Dendritic cell treated with granulocyte-macrophage colony-stimulating factor and Interleukin-4, amounts not matched to agents 40 ng/mL and 50 ng/mL, for 4 days (primary cell): ENCODE measurements at regions not wholly inside any gene's neighbourhood (a gene's known extent, or its start where the extent isn't known, plus 50 kb on each side); places are given as distances from the start of the nearest gene placed in this dataset.
A peak's percentile ranks its signal among the peaks of the same experiment; 100 is the strongest.

Source experiments
- H3K27ac Mint-ChIP-seq: one replicate; pipeline ENCODE4 v1.8.0; 2022; ENCODE audit warnings: mild to moderate bottlenecking, mixed read lengths
- H3K27me3 Mint-ChIP-seq: one replicate; pipeline ENCODE4 v1.8.0; 2022; ENCODE audit warnings: mild to moderate bottlenecking, mixed read lengths
- H3K36me3 Mint-ChIP-seq: one replicate; pipeline ENCODE4 v1.8.0; 2022; ENCODE audit warnings: low read depth, mixed read lengths
- H3K4me1 Mint-ChIP-seq: one replicate; pipeline ENCODE4 v1.8.0; 2022; ENCODE audit warnings: low read depth, mixed read lengths
- H3K4me3 Mint-ChIP-seq: one replicate; pipeline ENCODE4 v1.8.0; 2022; ENCODE audit warnings: mild to moderate bottlenecking, moderate library complexity, mixed read lengths
- H3K9me3 Mint-ChIP-seq: one replicate; pipeline ENCODE4 v1.8.0; 2022; ENCODE audit warnings: mixed read lengths
- intact Hi-C: fragments of 100-400 bp; cut with micrococcal nuclease; formaldehyde crosslinking; loops from one replicate; pipeline ENCODE4 v1.15.0; 2022

GRCh38 chr9:99681113-99681512 is 140.6 kb upstream of the NR4A3 start:
- no peak overlapping the region for H3K4me3 Mint-ChIP-seq
- H3K9me3 Mint-ChIP-seq = peaks cover 32% of the 10 kb centered on the region
- no peaks in the 10 kb centered on the region for H3K27me3 Mint-ChIP-seq
- intact Hi-C loops = no loop called here
- H3K36me3 Mint-ChIP-seq = peaks cover 6% of the 10 kb centered on the region
- H3K27ac Mint-ChIP-seq = no peak overlapping the region
- H3K4me1 Mint-ChIP-seq = peaks cover 27% of the 10 kb centered on the region

GRCh38 chr9:99682378-99682777 is 139.3 kb upstream of the NR4A3 start:
- peak overlapping the region; percentile 50 for H3K27ac Mint-ChIP-seq
- peaks cover 27% of the 10 kb centered on the region for H3K4me1 Mint-ChIP-seq
- intact Hi-C loops = no loop called here

GRCh38 chr9:99682870-99683269 is 138.8 kb upstream of the NR4A3 start:
- Mint-ChIP-seq H3K4me3 (no peak overlapping the region), H3K27me3 (no peaks in the 10 kb centered on the region), H3K27ac (peak overlapping the region; percentile 50), H3K9me3 (peaks cover 29% of the 10 kb centered on the region), H3K4me1 (peaks cover 27% of the 10 kb centered on the region), H3K36me3 (peaks cover 6% of the 10 kb centered on the region)
- intact Hi-C loops = no loop called here

More at GRCh38 chr9:99682378-99682777, 139.3 kb upstream of the NR4A3 start:
- peaks cover 6% of the 10 kb centered on the region for H3K36me3 Mint-ChIP-seq
- H3K27me3 Mint-ChIP-seq = no peaks in the 10 kb centered on the region
- peaks cover 29% of the 10 kb centered on the region for H3K9me3 Mint-ChIP-seq
- H3K4me3 Mint-ChIP-seq = no peak overlapping the region

- Mint-ChIP-seq H3K4me3 (no peak overlapping the region), H3K27me3 (peaks cover 4% of the 10 kb centered on the region), H3K9me3 (no peaks in the 10 kb centered on the region), H3K36me3 (no peaks in the 10 kb centered on the region), H3K4me1 (no peaks in the 10 kb centered on the region), H3K27ac (no peak overlapping the region)
- intact Hi-C loops = no loop called here
Measured at GRCh38 chr9:99690573-99690972, 131.1 kb upstream of the NR4A3 start.

- Mint-ChIP-seq H3K4me3 (no peak overlapping the region), H3K27ac (no peak overlapping the region), H3K27me3 (peaks cover 4% of the 10 kb centered on the region), H3K9me3 (no peaks in the 10 kb centered on the region), H3K36me3 (no peaks in the 10 kb centered on the region), H3K4me1 (no peaks in the 10 kb centered on the region)
- intact Hi-C loops = no loop called here
Measured at GRCh38 chr9:99693888-99694287, 127.8 kb upstream of the NR4A3 start.

GRCh38 chr9:99694393-99694792 is 127.3 kb upstream of the NR4A3 start:
- Mint-ChIP-seq H3K4me3 (no peak overlapping the region), H3K36me3 (no peaks in the 10 kb centered on the region), H3K27ac (no peak overlapping the region)

GRCh38 chr9:99699396-99699795 is 122.3 kb upstream of the NR4A3 start:
- no peak overlapping the region for H3K4me3 Mint-ChIP-seq
- intact Hi-C loops = no loop called here
- no peaks in the 10 kb centered on the region for H3K27me3 Mint-ChIP-seq

More at GRCh38 chr9:99694393-99694792, 127.3 kb upstream of the NR4A3 start:
- intact Hi-C loops = no loop called here
- Mint-ChIP-seq H3K27me3 (peaks cover 4% of the 10 kb centered on the region), H3K4me1 (no peaks in the 10 kb centered on the region), H3K9me3 (no peaks in the 10 kb centered on the region)

GRCh38 chr9:99712214-99712613 is 109.5 kb upstream of the NR4A3 start:
- intact Hi-C loops = no loop called here
- Mint-ChIP-seq H3K9me3 (no peaks in the 10 kb centered on the region), H3K27me3 (no peaks in the 10 kb centered on the region), H3K36me3 (no peaks in the 10 kb centered on the region), H3K4me3 (no peak overlapping the region), H3K27ac (no peak overlapping the region), H3K4me1 (no peaks in the 10 kb centered on the region)

More at GRCh38 chr9:99699396-99699795, 122.3 kb upstream of the NR4A3 start:
- Mint-ChIP-seq H3K9me3 (no peaks in the 10 kb centered on the region), H3K27ac (no peak overlapping the region), H3K4me1 (no peaks in the 10 kb centered on the region), H3K36me3 (no peaks in the 10 kb centered on the region)

GRCh38 chr9:99713838-99714306 is 107.8 kb upstream of the NR4A3 start:
- no peak overlapping the region for H3K27ac Mint-ChIP-seq
- H3K27me3 Mint-ChIP-seq = no peaks in the 10 kb centered on the region
- no peak overlapping the region for H3K4me3 Mint-ChIP-seq
- intact Hi-C loops = no loop called here
- H3K4me1 Mint-ChIP-seq = no peaks in the 10 kb centered on the region
- no peaks in the 10 kb centered on the region for H3K9me3 Mint-ChIP-seq
- no peaks in the 10 kb centered on the region for H3K36me3 Mint-ChIP-seq

- Mint-ChIP-seq H3K27me3 (no peaks in the 10 kb centered on the region), H3K9me3 (no peaks in the 10 kb centered on the region), H3K4me1 (peaks cover 15% of the 10 kb centered on the region), H3K4me3 (no peak overlapping the region), H3K36me3 (no peaks in the 10 kb centered on the region), H3K27ac (no peak overlapping the region)
- intact Hi-C loops = no loop called here
Measured at GRCh38 chr9:99718631-99719030, 103.1 kb upstream of the NR4A3 start.

GRCh38 chr9:99720455-99721050 is 101.1 kb upstream of the NR4A3 start:
- no peaks in the 10 kb centered on the region for H3K9me3 Mint-ChIP-seq
- H3K27me3 Mint-ChIP-seq = no peaks in the 10 kb centered on the region
- intact Hi-C loops = no loop called here

GRCh38 chr9:99721898-99722297 is 99.8 kb upstream of the NR4A3 start:
- Mint-ChIP-seq H3K27ac (no peak overlapping the region), H3K4me1 (peaks cover 15% of the 10 kb centered on the region), H3K9me3 (no peaks in the 10 kb centered on the region), H3K4me3 (no peak overlapping the region), H3K27me3 (no peaks in the 10 kb centered on the region), H3K36me3 (no peaks in the 10 kb centered on the region)
- intact Hi-C loops = no loop called here

More at GRCh38 chr9:99720455-99721050, 101.1 kb upstream of the NR4A3 start:
- Mint-ChIP-seq H3K27ac (peak overlapping the region; percentile 79), H3K36me3 (no peaks in the 10 kb centered on the region), H3K4me3 (peak overlapping the region; percentile 57), H3K4me1 (peaks cover 15% of the 10 kb centered on the region)

- Mint-ChIP-seq H3K27ac (no peak overlapping the region), H3K9me3 (no peaks in the 10 kb centered on the region)
- intact Hi-C loops = no loop called here
Measured at GRCh38 chr9:99722877-99723276, 98.8 kb upstream of the NR4A3 start.

GRCh38 chr9:99724640-99725039 is 97.0 kb upstream of the NR4A3 start:
- H3K36me3 Mint-ChIP-seq = no peaks in the 10 kb centered on the region
- H3K27me3 Mint-ChIP-seq = no peaks in the 10 kb centered on the region
- H3K4me3 Mint-ChIP-seq = no peak overlapping the region
- peaks cover 20% of the 10 kb centered on the region for H3K4me1 Mint-ChIP-seq
- intact Hi-C loops = no loop called here
- no peaks in the 10 kb centered on the region for H3K9me3 Mint-ChIP-seq
- no peak overlapping the region for H3K27ac Mint-ChIP-seq

More at GRCh38 chr9:99722877-99723276, 98.8 kb upstream of the NR4A3 start:
- Mint-ChIP-seq H3K4me1 (peaks cover 19% of the 10 kb centered on the region), H3K36me3 (no peaks in the 10 kb centered on the region), H3K27me3 (no peaks in the 10 kb centered on the region), H3K4me3 (no peak overlapping the region)

- intact Hi-C loops = no loop called here
- Mint-ChIP-seq H3K27ac (no peak overlapping the region), H3K4me1 (peaks cover 9% of the 10 kb centered on the region), H3K36me3 (no peaks in the 10 kb centered on the region), H3K4me3 (no peak overlapping the region), H3K9me3 (no peaks in the 10 kb centered on the region), H3K27me3 (no peaks in the 10 kb centered on the region)
Measured at GRCh38 chr9:99725852-99726251, 95.8 kb upstream of the NR4A3 start.
